Lower leg skin (tissue), 4 donors: ENCODE measurements at regions not wholly inside any gene's neighbourhood (a gene's known extent, or its start where the extent isn't known, plus 50 kb on each side); places are given as distances from the start of the nearest gene placed in this dataset.

Experiments
- DNase-seq, 2 donors: peaks; one replicate each; pipeline ENCODE4 v3.0.0-alpha.2; 2019; ENCODE audit warnings: low spot score in 2 of 2
- H3K4me3 ChIP-seq: fragments of 200-600 bp; sonication (generic); 2 replicates; pipeline ENCODE4 v1.5.1; 2017; ENCODE audit warnings: mild to moderate bottlenecking, low read depth; ENCODE audit not compliant: poor library complexity, severe bottlenecking
- POLR2A ChIP-seq, 2 donors: fragments of 450-650 bp; IDR thresholded peaks; one replicate each; pipeline ENCODE4 v1.6.1; 2016 to 2017; ENCODE audit warnings: antibody characterized with exemption in 2 of 2, mild to moderate bottlenecking in 1 of 2, moderate library complexity in 1 of 2
- WGBS, 2 donors: methylation state at CpG; one replicate each; pipeline ENCODE4 v1.1.5; 2018; 5-methylcytosine and 5-hydroxymethylcytosine counted together
- intact Hi-C: fragments of 100-400 bp; cut with DNase I; formaldehyde crosslinking; loops from one replicate; pipeline ENCODE4 v1.15.0; 2023; ENCODE audit warnings: low total_unique reads
- TF ChIP-seq, protein P1 (sequence below), 3 donors: fragments of 450-650 bp; IDR thresholded peaks; one replicate each; pipeline ENCODE4 v1.5.1; 2016; ENCODE audit warnings: antibody characterized with exemption in 3 of 3, mild to moderate bottlenecking in 3 of 3, moderate library complexity in 2 of 3

DNA sequence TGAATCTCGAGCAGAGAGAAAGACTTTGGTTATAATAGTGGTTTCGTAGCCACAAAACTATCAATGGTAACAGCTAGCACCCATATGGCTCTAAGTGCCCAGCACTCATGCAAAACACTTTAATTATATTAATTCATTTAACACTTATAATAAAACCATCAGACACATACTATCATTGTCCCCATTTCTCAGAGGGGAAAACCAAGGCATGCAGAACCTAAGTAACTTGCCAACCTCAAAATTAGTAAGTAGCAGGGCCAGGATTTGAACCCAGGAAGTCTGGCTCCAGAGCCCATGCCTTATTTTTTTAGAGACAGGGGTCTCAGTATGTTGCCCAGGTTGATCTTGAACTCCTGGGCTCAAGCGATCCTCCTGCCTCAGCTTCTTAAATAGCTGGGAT, 145.6 kb upstream of the HS3ST2 start:
- 91 to 93% methylated on average over 3 of the region's 3 CpGs for WGBS, 2 donors
- DNase-seq: no peak
- no peak for TF ChIP-seq POLR2A (IDR thresholded peaks at IDR 0.05)
- TF ChIP-seq, protein P1, sequence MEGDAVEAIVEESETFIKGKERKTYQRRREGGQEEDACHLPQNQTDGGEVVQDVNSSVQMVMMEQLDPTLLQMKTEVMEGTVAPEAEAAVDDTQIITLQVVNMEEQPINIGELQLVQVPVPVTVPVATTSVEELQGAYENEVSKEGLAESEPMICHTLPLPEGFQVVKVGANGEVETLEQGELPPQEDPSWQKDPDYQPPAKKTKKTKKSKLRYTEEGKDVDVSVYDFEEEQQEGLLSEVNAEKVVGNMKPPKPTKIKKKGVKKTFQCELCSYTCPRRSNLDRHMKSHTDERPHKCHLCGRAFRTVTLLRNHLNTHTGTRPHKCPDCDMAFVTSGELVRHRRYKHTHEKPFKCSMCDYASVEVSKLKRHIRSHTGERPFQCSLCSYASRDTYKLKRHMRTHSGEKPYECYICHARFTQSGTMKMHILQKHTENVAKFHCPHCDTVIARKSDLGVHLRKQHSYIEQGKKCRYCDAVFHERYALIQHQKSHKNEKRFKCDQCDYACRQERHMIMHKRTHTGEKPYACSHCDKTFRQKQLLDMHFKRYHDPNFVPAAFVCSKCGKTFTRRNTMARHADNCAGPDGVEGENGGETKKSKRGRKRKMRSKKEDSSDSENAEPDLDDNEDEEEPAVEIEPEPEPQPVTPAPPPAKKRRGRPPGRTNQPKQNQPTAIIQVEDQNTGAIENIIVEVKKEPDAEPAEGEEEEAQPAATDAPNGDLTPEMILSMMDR (IDR thresholded peaks at IDR 0.05): no peak
- intact Hi-C loops: no loop called here
- H3K4me3 ChIP-seq: no peak overlapping the region

DNA sequence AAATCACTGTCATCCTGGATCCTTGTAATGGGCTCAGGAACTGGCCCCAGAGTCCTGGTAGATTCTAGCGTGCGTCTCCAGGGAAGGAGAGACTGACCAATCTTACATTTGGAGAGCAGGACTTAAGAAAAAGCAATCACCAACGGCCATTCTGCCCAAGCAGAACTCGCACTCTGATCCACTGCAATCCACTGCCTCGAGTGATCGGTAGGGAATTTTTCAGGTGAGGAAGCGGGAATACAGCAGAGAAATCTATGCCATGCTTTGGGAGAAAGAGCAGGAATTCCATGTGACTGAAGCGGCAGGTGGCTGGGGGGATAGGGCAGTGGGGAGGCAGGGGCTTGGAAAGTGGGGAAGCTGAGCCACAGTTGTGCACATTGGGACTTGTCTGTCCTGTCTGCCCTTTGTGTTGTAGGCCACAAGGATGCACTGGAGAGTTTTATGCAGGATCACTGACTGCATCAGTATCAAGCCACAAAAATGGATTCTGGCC, 143.9 kb upstream of the HS3ST2 start:
- intact Hi-C loops: no loop called here

DNA sequence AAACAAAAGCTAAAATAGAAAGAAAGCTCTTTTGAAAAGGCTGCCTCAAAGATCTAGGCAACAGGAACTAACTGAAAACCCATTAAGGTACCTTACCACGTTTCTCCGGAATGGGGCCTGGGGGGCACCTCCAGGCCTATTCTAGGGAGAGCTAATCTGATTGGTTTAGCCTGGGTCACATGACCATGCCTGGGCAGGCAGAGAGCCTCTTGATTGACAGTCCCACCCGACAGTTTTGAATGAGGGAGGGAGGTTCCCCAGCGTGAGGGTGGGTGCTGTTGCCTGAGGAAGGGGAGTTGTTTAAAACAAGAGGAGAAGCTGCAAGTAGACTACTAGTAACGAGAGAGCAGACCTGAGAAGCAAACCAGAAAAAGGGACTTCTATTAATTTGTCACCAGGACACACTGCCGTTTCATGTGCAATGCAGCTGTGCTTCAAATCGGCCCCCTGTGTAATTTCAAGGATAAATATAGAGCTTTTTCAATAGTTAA, 143.4 kb upstream of the HS3ST2 start:
- TF ChIP-seq POLR2A (IDR thresholded peaks at IDR 0.05): no peak
- TF ChIP-seq, protein P1 (IDR thresholded peaks at IDR 0.05): no peak
- intact Hi-C loops: no loop called here
- 12 to 20% methylated on average over 7 of the region's 7 CpGs for WGBS, 2 donors
- DNase-seq: peak in 1 of 2 donors; percentile 85
- no peak overlapping the region for H3K4me3 ChIP-seq

More for the DNA sequence above, 143.9 kb upstream of the HS3ST2 start:
- 90 to 93% methylated on average over 8 of the region's 8 CpGs for WGBS, 2 donors
- no peak overlapping the region for H3K4me3 ChIP-seq
- peak in 1 of 2 donors; percentile 74 for DNase-seq
- no peak for TF ChIP-seq POLR2A (IDR thresholded peaks at IDR 0.05)

DNA sequence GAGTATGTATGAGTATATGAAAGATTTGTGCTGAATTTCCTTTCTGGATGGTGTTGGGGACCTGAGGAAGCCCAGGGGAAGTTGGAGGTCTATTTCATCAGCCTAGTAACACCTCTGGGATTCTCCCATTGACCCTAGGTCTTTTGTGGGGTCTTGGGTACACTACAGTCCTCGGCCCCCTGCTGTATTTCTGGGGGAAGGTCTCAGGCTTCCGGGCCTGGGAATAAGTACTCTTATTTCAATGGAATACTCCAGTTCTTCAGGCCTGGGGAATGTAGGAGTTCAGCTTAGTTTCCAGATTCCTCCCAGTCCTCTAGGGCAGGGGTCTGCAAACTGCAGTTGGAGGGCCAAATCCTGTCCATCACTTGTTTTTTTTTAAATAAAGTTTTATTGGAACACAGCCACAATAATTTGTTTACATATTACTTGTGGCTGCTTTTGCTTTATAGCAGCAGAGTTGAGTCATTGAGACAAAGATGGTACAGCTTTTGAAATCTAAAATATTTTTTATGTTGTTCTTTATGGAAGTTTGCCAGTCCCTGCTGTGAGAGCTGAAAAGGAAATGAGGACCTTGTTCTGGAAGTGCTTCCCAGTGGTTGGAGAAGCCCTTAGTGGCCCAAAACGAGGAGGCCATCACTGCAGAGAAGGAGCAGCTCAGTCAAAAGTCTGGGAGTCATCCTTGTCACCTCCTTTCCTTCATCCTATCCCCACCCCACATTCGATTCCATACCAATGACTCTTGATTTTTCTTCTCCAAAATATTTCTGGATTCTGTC, 142.5 kb upstream of the HS3ST2 start:
- WGBS, 2 donors: 77 to 79% methylated on average over 4 of the region's 4 CpGs
- peak in 1 of 2 donors; percentile 66 for DNase-seq
- intact Hi-C loops: no loop called here
- no peak for TF ChIP-seq POLR2A (IDR thresholded peaks at IDR 0.05)
- TF ChIP-seq, protein P1 (IDR thresholded peaks at IDR 0.05): no peak
- H3K4me3 ChIP-seq: no peak overlapping the region

DNA sequence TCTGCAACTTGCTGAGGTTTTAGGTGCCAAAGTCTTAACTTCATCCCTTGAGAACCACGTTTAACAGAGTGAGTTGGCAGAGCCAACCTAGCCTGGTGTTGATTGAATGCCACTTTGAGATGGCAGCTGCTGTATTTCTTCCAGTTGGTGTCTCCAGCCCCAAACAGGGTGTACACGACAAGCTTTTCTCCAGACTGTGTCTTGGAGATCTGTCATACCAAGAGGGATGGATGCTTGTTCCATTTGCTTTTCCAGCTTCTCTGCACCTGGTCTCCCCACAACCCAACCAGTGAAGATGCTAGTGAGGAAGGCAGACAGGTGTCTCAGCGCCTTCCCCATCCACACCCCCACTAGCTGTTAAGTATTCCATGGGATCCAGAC, 141.1 kb upstream of the HS3ST2 start:
- TF ChIP-seq, protein P1 (IDR thresholded peaks at IDR 0.05): no peak
- no peak for TF ChIP-seq POLR2A (IDR thresholded peaks at IDR 0.05)
- DNase-seq: peak in 1 of 2 donors; percentile 75
- intact Hi-C loops: no loop called here
- WGBS, 2 donors: 82 to 83% methylated on average over 3 of the region's 3 CpGs
- no peak overlapping the region for H3K4me3 ChIP-seq

DNA sequence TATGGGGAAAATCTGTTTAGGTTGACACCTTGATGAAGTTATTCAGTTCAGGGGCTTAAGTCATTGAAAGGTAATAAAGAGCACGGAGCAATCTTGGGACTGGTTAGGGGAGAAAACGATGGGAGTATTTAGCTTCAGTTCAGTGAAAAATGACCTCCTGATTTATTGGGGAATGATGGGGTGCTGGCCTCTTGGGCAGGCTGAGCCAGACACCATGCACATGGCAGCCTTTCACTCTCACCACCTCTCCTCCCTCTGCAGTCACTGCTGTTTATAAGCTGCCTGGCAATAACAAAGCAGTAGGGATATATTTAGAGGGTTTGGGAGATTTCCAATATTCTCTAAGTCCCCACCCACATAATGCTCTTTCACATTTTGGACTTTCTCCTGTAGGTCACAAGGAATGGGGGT, 140.5 kb upstream of the HS3ST2 start:
- WGBS, 2 donors: 43 to 56% methylated on average over 2 of the region's 2 CpGs

More for the DNA sequence above, 140.5 kb upstream of the HS3ST2 start:
- H3K4me3 ChIP-seq: no peak overlapping the region
- intact Hi-C loops: no loop called here
- DNase-seq: peak in 1 of 2 donors; percentile 58
- TF ChIP-seq, protein P1 (IDR thresholded peaks at IDR 0.05): no peak
- TF ChIP-seq POLR2A (IDR thresholded peaks at IDR 0.05): no peak
